Bronchial epithelial cell (primary cell): ENCODE measurements at regions not wholly inside any gene's neighbourhood (a gene's known extent, or its start where the extent isn't known, plus 50 kb on each side); places are given as distances from the start of the nearest gene placed in this dataset.
A peak's percentile ranks its signal among the peaks of the same experiment; 100 is the strongest.

ENCODE experiments used
- DNase-seq: peaks from one replicate; pipeline ENCODE4 v3.0.0-alpha.2; 2010; ENCODE audit warnings: low read depth
- FAIRE-seq: peaks from 2 replicates; lab custom pipeline; 2011; peaks lifted over from hg19 to GRCh38; lab: Jason Lieb, UNC
- H3K27me3 ChIP-seq: 2 replicates; pipeline ENCODE4 v1.5.1; 2011; ENCODE audit warnings: low read length; ENCODE audit not compliant: control insufficient read depth, insufficient read depth
- H3K36me3 ChIP-seq: 2 replicates; pipeline ENCODE4 v1.5.1; 2011; ENCODE audit warnings: low read length; ENCODE audit not compliant: control insufficient read depth, insufficient read depth
- H3K4me3 ChIP-seq: 2 replicates; pipeline ENCODE4 v1.5.1; 2011; ENCODE audit warnings: mild to moderate bottlenecking, low read depth, low read length, control low read depth
- CTCF ChIP-seq: IDR thresholded peaks from 2 replicates; pipeline ENCODE4 v1.5.1; 2011; ENCODE audit warnings: mild to moderate bottlenecking, moderate library complexity, low read length, control low read depth, inconsistent platforms; ENCODE audit not compliant: insufficient read depth, severe bottlenecking

GRCh38 chr2:9715238-9715637, 84.4 kb upstream of the YWHAQ start:
- no peak overlapping the region for H3K4me3 ChIP-seq
- no peaks in the 10 kb centered on the region for H3K36me3 ChIP-seq
- FAIRE-seq (peak; percentile 36), DNase-seq (no peak)
- no peaks in the 10 kb centered on the region for H3K27me3 ChIP-seq
- TF ChIP-seq CTCF: no peak

- DNase-seq (no peak), FAIRE-seq (no peak)
- no peaks in the 10 kb centered on the region for H3K27me3 ChIP-seq
- no peak for TF ChIP-seq CTCF
- no peak overlapping the region for H3K4me3 ChIP-seq
- no peaks in the 10 kb centered on the region for H3K36me3 ChIP-seq
Observed at GRCh38 chr2:9717886-9718451, 87.2 kb upstream of the YWHAQ start.

GRCh38 chr2:9720352-9721093, 89.7 kb upstream of the YWHAQ start:
- FAIRE-seq (no peak), DNase-seq (no peak)
- no peak for TF ChIP-seq CTCF
- H3K36me3 ChIP-seq: no peaks in the 10 kb centered on the region
- peaks cover 2% of the 10 kb centered on the region for H3K27me3 ChIP-seq
- no peak overlapping the region for H3K4me3 ChIP-seq

GRCh38 chr2:9721344-9721743, 90.5 kb upstream of the YWHAQ start:
- FAIRE-seq (no peak), DNase-seq (no peak)
- Histone ChIP-seq H3K4me3 (no peak overlapping the region), H3K27me3 (peaks cover 2% of the 10 kb centered on the region), H3K36me3 (no peaks in the 10 kb centered on the region)
- no peak for TF ChIP-seq CTCF

- TF ChIP-seq CTCF: no peak
- no peak for FAIRE-seq
- DNase-seq: no peak
Observed at GRCh38 chr2:9722451-9722850, 91.7 kb upstream of the YWHAQ start.

GRCh38 chr2:9724565-9724964, 93.8 kb upstream of the YWHAQ start:
- DNase-seq (no peak), FAIRE-seq (no peak)
- Histone ChIP-seq H3K36me3 (no peaks in the 10 kb centered on the region), H3K27me3 (peaks cover 2% of the 10 kb centered on the region), H3K4me3 (no peak overlapping the region)
- TF ChIP-seq CTCF: no peak

More at GRCh38 chr2:9722451-9722850, 91.7 kb upstream of the YWHAQ start:
- Histone ChIP-seq H3K27me3 (peaks cover 2% of the 10 kb centered on the region), H3K4me3 (no peak overlapping the region), H3K36me3 (no peaks in the 10 kb centered on the region)
